CD4-positive, alpha-beta T cell treated with Interleukin-6 for 4 hours (primary cell): ENCODE measurements at regions not wholly inside any gene's neighbourhood (a gene's known extent, or its start where the extent isn't known, plus 50 kb on each side); places are given as distances from the start of the nearest gene placed in this dataset.

Source experiments
- DNase-seq: peaks from one replicate; pipeline ENCODE4 v3.0.0-alpha.2; 2020; ENCODE audit warnings: mixed read lengths

- DNase-seq: no peak
These were observed 161.4 kb upstream of the TRPC7 start for GRCh38 chr5:136526791-136527190.

DNA sequence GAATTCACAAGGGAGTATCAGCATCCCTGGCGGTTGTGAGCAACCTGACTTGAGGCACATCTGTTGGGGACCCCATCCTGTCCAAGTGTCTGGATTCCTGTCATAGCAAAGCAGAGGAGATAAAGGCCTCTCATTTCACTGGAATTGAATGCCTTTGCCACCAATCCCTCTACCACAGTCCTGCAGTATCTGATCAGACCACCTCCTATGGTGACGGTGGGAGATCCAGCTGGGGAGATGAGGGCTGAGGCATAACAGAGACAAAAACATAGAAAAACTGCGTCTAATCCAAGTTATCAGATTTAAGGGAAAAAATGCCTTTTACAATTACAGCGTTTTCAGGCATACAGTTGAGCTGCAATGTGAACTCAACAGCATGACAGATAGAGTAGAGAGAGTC lies 160.7 kb upstream of the TRPC7 start:
- DNase-seq: no peak

- no peak for DNase-seq
These were observed 160.3 kb upstream of the TRPC7 start for GRCh38 chr5:136525597-136525996.

- DNase-seq: no peak
These were observed 157.0 kb upstream of the TRPC7 start for GRCh38 chr5:136522217-136522956.

- DNase-seq: no peak
These were observed 156.4 kb upstream of the TRPC7 start for GRCh38 chr5:136521696-136522095.

GRCh38 chr5:136518814-136519213 lies 153.5 kb upstream of the TRPC7 start:
- DNase-seq: no peak

DNA sequence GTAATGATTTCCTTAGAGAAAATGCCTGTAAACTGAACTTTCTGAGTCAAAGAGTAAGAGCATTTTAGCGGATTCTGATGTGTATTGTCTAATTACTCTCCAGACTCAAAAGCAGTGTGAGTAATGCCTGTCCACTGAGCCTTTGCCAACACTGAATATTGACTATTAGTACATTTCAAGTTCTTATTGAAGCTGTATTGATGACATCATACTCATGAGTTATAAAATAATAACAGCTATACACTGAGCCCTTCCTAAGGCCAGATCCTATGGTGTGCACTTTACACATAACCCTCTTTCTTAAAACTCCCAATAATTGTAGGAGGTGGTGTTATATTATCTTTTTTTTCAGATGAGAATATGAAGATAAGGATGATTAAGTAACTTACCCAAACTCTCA lies 152.8 kb upstream of the TRPC7 start:
- DNase-seq: no peak

DNA sequence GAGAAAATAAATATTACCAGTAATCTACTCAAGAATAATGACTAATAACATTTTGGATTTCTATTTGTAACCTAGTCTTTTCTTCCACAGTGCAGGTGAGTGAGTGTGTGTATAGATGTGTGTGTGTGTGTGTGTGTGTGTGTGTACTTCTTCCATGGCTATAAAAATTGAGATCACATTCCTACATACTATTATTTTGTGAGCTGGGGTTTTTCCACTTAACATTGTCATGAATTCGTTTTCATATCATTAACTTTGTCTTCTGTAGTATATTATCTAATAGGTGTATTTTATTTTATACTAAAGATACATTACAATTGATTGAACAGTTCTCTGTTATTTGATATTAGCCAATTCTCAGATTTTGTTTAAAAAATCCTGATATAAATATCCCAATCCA lies 152.4 kb upstream of the TRPC7 start:
- DNase-seq: no peak

DNA sequence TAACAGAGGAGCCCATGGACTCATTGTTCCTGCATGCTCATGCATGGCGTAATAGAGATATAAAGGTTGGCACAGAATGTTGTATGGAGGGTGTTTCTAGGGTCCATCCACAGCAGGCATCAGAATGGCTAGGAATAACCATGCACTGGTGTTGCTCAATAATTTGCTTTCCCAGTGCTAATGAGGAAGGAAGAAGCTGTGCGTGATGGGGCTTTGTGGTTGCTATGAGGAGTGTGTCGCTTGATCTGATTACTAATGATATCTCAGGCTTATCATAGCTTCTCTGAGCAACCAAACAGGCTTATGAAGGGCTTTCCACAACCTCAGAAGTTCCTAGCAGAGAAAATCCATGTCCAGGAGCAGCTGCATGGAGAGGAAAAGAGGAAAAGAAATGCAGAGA lies 151.3 kb upstream of the TRPC7 start:
- DNase-seq: no peak

DNA sequence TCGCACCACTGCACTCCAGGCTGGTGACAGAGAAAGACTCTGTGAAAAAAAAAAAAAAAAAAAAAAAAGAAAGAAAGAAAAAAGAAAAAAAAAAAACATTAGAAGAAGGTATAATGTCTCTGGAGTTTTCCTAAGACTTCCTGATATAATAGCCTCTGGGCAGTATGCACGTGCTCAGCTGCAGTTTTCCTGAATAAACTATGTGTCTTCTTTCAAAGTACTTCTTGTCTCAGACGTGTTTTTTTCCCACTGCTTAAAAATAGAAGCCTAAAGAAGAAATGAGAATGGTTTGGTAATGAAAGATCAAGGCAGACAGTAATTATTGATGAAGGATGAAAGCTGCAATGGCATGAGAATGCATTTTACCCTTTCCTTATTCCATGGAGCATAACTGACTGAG lies 148.1 kb upstream of the TRPC7 start:
- DNase-seq: no peak

DNA sequence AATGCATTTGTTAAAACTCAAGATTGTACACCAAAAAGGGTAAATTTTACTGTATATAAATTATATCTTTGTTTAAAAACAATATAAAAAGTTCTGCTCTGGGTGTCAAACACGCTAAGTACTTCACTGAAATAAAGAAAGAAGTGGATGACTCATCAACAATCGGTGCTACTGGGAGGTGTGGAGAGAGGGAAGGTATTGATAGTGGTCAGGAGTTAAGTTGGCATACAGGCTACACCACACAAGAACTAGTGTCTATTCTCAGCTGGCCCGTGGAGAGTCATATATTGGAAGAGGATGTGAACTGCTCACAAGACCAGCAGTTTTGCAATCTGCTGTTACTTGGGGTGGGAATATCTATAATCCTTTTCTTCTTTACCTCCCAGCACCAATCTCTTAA lies 145.7 kb upstream of the TRPC7 start:
- DNase-seq: no peak

DNA sequence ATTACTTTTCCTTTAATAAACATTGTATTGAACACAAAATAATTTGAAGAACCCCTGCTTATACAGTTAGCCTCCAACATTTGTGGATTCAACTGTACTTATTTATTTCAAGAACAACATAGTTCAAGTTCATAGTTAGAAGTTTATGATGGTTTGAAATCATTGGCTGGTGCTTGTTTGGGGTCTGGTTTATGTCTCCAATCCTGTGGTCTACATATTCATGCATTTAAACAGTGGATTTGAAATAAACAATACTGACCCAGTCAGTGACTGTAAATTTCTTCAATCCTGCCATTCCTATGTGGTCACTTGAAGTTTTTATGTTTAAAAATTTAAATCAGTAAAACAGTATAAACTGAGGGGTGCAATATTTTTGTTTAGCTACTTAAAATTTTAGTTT lies 145.1 kb upstream of the TRPC7 start:
- DNase-seq: no peak

GRCh38 chr5:136506131-136506530 lies 140.8 kb upstream of the TRPC7 start:
- DNase-seq: no peak

DNA sequence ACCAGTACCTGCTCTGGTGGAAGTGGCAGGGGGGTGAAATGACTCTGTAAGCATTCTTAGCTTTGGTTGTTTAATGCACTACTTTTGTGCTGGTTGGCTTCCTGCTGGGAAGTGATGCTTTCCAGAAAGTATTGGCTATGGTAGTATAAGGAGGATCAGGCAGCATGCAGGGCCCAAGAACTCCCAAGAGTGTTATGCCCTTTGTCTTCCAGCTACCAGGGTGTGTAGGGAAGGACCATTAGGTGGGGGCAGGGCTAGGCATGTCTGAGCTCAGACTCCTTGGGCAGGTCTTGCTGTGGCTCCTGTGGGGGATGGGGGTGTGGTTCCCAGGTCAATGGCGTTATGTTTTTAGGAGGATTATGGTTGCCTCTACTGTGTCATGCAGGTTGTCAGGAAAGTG lies 135.8 kb upstream of the TRPC7 start:
- no peak for DNase-seq

DNA sequence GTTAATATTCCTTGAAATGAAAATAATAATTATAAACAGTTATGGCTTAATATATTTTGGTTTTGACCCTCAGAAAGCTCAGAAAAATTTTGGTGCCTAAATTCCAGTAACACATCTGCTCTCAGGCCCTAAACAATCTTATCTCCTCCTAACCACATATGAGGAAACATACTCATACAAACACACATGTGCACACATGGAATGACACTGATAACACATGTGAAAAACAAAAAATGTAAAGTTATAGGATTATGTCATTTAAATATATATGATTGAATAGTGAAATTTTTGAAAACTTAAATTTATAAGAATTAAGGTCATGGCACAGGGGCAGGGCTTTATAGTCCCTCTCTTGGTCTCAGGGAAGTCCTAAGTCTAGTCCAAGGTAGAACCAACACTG lies 127.2 kb upstream of the TRPC7 start:
- no peak for DNase-seq

- DNase-seq: no peak
These were observed 126.5 kb upstream of the TRPC7 start for GRCh38 chr5:136491806-136492205.

GRCh38 chr5:136484808-136485325 lies 119.5 kb upstream of the TRPC7 start:
- no peak for DNase-seq

GRCh38 chr5:136482206-136482605 lies 116.9 kb upstream of the TRPC7 start:
- DNase-seq: no peak

- no peak for DNase-seq
These were observed 109.1 kb upstream of the TRPC7 start for GRCh38 chr5:136474466-136474865.

DNA sequence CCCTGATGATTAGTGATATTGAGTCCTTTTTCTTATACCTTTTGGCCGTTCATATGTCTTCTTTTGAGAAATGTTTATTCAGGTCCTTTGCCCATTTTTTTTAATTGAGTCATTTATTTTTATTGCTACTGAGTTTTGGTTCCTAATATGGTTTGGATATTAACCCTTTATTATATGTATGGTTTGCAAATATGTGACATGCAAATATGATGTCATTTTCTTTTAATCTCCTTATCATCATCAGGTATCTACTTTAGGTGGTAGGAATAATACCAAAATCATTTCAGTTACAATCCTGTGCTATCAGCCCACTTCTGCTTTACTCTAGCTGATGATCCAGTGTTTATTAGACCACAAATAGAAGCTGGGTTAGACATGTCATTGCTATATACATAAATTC lies 102.3 kb upstream of the TRPC7 start:
- no peak for DNase-seq

- no peak for DNase-seq
These were observed 100.7 kb upstream of the TRPC7 start for GRCh38 chr5:136466041-136466415.

DNA sequence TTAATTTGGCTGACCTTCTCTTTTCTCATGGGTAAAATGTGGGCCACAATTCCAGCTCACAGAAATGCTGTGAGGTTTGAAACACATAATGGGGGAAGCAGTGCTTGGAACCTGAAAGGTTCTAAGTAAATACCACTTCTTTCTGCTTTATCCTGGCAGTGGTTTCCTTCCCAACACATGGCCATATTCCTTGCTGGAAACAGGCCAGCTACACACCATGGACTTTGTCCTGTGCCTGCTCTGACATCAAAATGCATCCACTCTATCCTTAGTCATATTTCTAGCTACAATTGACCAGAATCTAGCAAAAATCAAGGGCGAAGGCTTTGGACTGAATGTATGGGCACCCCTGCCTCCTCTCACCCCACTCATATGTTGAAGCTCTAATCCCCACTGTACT lies 93.1 kb upstream of the TRPC7 start:
- DNase-seq: no peak

GRCh38 chr5:136457390-136458013 lies 92.2 kb upstream of the TRPC7 start:
- DNase-seq: no peak

DNA sequence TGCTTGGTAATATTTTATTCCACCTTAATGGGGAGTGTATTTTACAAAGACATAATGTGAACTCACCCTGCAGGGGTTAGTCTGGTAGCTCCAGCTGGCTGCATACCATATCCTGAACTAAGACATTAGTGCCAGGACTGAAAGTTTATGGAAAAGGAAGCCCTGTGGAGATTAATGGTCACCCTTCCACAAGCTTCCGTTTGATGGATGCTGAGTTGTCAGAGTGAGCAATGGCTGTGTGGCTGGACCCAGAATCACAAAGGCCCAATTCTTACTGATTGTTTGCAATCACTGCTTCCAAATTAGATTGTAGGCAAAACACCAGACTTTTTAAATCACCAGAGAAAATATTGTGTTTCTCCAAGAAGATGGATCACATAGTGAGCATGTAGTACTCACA lies 90.1 kb upstream of the TRPC7 start:
- no peak for DNase-seq
